ENCODE measurements at regions not wholly inside any gene's neighbourhood (a gene's known extent, or its start where the extent isn't known, plus 50 kb on each side); places are given as distances from the start of the nearest gene placed in this dataset.
A peak's percentile ranks its signal among the peaks of the same experiment; 100 is the strongest.

DNA sequence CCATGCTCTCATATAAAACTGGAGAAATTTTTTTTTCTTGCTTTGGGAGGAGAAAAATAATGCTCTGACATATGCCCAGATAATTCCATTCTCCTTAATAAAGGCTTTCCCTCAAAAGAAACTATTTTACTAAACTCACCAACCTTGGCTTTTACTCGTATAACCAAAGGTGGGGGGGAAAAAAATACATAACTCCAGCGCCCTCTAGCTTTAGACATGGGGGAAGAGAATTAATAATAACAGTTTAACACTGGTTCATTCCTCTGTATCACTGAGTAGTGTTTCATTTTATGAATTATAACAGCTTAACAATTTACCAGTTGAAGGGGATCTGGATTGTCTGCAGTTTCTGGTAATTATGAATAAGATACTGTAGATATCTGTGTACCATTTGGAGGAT, 1226.1 kb downstream of the GRIK2 start:
- Histone ChIP-seq H3K27me3 (no peaks in the 10 kb centered on the region), H3K4me1 (no peaks in the 10 kb centered on the region), H3K27ac (no peak overlapping the region), H3K9me3 (no peaks in the 10 kb centered on the region), H3K36me3 (ENCODE audit: low read depth, missing control alignments) (no peaks in the 10 kb centered on the region), H3K4me3 (no peak overlapping the region)
- TF ChIP-seq, protein P1, sequence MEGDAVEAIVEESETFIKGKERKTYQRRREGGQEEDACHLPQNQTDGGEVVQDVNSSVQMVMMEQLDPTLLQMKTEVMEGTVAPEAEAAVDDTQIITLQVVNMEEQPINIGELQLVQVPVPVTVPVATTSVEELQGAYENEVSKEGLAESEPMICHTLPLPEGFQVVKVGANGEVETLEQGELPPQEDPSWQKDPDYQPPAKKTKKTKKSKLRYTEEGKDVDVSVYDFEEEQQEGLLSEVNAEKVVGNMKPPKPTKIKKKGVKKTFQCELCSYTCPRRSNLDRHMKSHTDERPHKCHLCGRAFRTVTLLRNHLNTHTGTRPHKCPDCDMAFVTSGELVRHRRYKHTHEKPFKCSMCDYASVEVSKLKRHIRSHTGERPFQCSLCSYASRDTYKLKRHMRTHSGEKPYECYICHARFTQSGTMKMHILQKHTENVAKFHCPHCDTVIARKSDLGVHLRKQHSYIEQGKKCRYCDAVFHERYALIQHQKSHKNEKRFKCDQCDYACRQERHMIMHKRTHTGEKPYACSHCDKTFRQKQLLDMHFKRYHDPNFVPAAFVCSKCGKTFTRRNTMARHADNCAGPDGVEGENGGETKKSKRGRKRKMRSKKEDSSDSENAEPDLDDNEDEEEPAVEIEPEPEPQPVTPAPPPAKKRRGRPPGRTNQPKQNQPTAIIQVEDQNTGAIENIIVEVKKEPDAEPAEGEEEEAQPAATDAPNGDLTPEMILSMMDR (IDR thresholded peaks at IDR 0.05) = peak; percentile 4 to 28 (median 8)
- no peak for TF ChIP-seq POLR2A (IDR thresholded peaks at IDR 0.05)
- 14 to 22% methylated on average over 2 of the region's 2 CpGs for WGBS, 2 donors
- intact Hi-C loops (cut with DNase I; ENCODE audit: low total_unique reads) = no loop called here
- DNase-seq = no peak

DNA sequence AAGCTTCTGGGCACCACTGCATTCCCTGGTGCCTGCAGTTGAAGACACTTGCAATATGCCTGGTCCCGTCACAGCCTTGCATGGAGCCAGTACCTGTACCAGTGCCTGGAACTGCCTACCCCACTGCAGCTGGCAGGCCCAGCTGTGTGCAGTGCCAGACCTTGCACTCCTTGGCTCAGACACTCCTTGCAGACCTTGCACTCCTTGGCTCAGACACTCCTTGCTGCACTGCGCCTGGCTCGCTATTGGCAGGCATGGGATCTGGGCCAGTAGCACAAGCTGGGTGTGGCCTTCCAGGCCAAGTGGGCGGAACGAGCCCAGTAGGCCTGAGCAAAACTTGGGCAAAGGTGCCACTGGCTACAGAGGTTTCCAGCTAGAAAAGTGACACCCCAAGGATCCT, 1189.1 kb downstream of the GRIK2 start:
- intact Hi-C loops (cut with DNase I; ENCODE audit: low total_unique reads) = no loop called here
- Histone ChIP-seq H3K27me3 (no peaks in the 10 kb centered on the region), H3K4me1 (no peaks in the 10 kb centered on the region), H3K27ac (no peak overlapping the region), H3K36me3 (ENCODE audit: low read depth, missing control alignments) (no peaks in the 10 kb centered on the region), H3K9me3 (no peaks in the 10 kb centered on the region), H3K4me3 (no peak overlapping the region)
- no peak for TF ChIP-seq POLR2A (IDR thresholded peaks at IDR 0.05)
- TF ChIP-seq, protein P1 (IDR thresholded peaks at IDR 0.05) = no peak
- DNase-seq = no peak
- 81 to 91% methylated on average over 5 of the region's 5 CpGs for WGBS, 2 donors

DNA sequence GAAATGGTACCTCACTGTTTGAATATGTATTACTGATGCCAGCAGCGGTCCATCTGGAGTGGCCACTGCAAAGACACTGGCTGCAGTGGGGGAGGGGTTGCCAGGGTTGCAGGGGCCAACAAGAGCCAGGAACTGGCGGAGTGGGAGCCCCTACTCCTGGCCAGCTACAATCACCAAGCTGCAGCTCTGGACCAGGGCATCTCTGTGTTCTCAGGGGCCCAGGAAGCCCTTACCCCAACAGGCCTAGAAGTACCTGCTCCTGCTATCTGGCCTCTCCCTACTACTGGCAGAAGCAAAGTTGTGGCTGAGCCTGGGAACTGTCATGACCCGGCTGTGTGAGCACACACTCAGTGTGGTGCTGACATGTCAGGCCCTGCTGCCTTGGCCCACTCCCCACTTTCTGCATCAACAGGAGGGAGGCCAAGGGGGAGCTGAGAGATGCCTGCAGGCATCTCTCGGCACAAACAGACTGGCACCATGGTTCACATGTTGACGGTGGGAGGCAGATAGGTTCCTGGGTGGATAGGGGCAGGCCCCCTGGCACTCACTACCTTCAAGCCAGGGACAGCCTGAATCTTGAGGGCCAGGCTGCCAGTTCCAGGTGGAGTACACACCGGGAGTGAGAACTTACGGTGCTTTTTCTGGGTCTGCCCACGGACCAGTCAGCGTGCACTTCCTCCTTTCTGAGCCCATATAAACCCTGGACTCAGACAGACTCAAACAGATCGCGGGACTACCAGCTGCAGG, 1188.0 kb downstream of the GRIK2 start:
- DNase-seq = no peak
- Histone ChIP-seq H3K4me3 (no peak overlapping the region), H3K27ac (no peak overlapping the region), H3K27me3 (no peaks in the 10 kb centered on the region), H3K4me1 (no peaks in the 10 kb centered on the region), H3K9me3 (no peaks in the 10 kb centered on the region), H3K36me3 (ENCODE audit: low read depth, missing control alignments) (no peaks in the 10 kb centered on the region)
- intact Hi-C loops (cut with DNase I; ENCODE audit: low total_unique reads) = no loop called here
- WGBS, 2 donors = 79 to 96% methylated on average over 8 to 11 of the region's 11 CpGs
- no peak for TF ChIP-seq POLR2A (IDR thresholded peaks at IDR 0.05)
- TF ChIP-seq, protein P1 (IDR thresholded peaks at IDR 0.05) = no peak

DNA sequence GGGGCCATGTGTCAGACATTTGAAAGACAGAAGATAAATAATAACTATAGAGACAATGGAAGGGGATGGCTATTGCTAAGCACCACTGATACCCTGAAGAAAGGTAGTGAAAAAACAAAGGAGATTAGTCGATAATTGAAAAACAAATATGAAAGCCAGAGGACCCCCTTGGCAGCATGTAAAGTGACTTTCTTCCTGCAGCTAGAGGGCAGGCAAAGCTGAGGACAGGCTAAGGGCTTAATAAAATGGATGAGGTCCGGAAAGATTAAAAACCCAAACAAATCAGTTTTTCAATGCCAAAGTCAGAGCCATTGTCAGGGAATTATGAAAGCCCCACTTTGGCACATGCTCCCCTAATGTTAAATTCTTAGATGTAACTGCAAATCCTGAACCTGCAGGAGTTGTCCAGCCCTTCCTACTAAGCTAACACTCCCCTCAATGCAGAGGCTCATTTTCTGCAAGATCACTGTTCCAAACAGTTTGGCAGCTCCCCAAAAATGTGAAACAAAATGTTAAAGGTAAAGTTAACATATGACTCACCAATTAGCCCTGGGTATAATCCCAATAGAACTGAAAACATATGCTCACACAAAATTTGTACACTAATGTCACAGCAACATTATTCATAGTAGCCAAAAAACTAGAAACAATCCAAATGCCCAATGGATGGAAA, 1177.9 kb downstream of the GRIK2 start:
- intact Hi-C loops (cut with DNase I; ENCODE audit: low total_unique reads) = no loop called here
- no peak for DNase-seq
- TF ChIP-seq POLR2A (IDR thresholded peaks at IDR 0.05) = no peak
- TF ChIP-seq, protein P1 (IDR thresholded peaks at IDR 0.05) = no peak
- no peak overlapping the region for H3K27ac ChIP-seq
- no peaks in the 10 kb centered on the region for H3K36me3 ChIP-seq (ENCODE audit: low read depth, missing control alignments)
- H3K27me3 ChIP-seq = no peaks in the 10 kb centered on the region
- H3K4me3 ChIP-seq = no peak overlapping the region
- no peaks in the 10 kb centered on the region for H3K9me3 ChIP-seq
- 54 to 72% methylated on average over 2 of the region's 2 CpGs for WGBS, 2 donors
- H3K4me1 ChIP-seq = no peaks in the 10 kb centered on the region

Data from testis (tissue), 2 donors.